A673 (cell line): ENCODE measurements at regions not wholly inside any gene's neighbourhood (a gene's known extent, or its start where the extent isn't known, plus 50 kb on each side); places are given as distances from the start of the nearest gene placed in this dataset.

Source experiments
- BruUV-seq: library from RNA; stranded (reverse); fragments of 400-500 nt; replicated peaks from 2 replicates; lab custom pipeline; 2021; lab: Mats Ljungman, UMichigan
- CTCF ChIA-PET: fragments of 300-600 bp; sonication (Branson Sonifier 250); formaldehyde crosslinking; loops from one replicate; lab custom pipeline; 2022; ENCODE audit warnings: antibody characterized with exemption; lab: Charles Lee
- POLR2A ChIA-PET: fragments of 300-600 bp; sonication (Branson Sonifier 250); formaldehyde crosslinking; loops from one replicate; lab custom pipeline; 2022; ENCODE audit warnings: antibody characterized with exemption; ENCODE audit not compliant: low non-redundant PET; lab: Charles Lee
- DNase-seq: peaks from one replicate; pipeline ENCODE4 v3.0.0-alpha.2; 2015; ENCODE audit warnings: low spot score
- H3K27ac ChIP-seq: fragments of 200-600 bp; sonication (generic); 2 replicates; pipeline ENCODE4 v1.5.1; 2016; ENCODE audit warnings: mixed run types, low read depth, mild to moderate bottlenecking, mixed read lengths, antibody characterized with exemption, low read length; ENCODE audit not compliant: poor library complexity, severe bottlenecking
- H3K27me3 ChIP-seq: fragments of 200-600 bp; sonication (generic); replicated peaks from 2 replicates; pipeline ENCODE4 v1.6.1; 2017; ENCODE audit warnings: mixed run types, low read depth, mild to moderate bottlenecking, mixed read lengths, antibody characterized with exemption, low read length; ENCODE audit not compliant: insufficient read depth, poor library complexity
- H3K36me3 ChIP-seq: fragments of 200-600 bp; sonication (generic); 2 replicates; pipeline ENCODE4 v1.6.1; 2016; ENCODE audit warnings: mixed run types, mild to moderate bottlenecking, mixed read lengths, antibody characterized with exemption, low read length; ENCODE audit not compliant: insufficient read depth, poor library complexity, severe bottlenecking
- H3K4me1 ChIP-seq: fragments of 200-600 bp; sonication (generic); 2 replicates; pipeline ENCODE4 v1.6.1; 2017; ENCODE audit warnings: mixed run types, mild to moderate bottlenecking, mixed read lengths, antibody characterized with exemption, low read length; ENCODE audit not compliant: insufficient read depth, poor library complexity, severe bottlenecking
- H3K4me3 ChIP-seq: fragments of 200-600 bp; sonication (generic); 2 replicates; pipeline ENCODE4 v1.5.1; 2016; ENCODE audit warnings: low read depth, mixed run types, mild to moderate bottlenecking, mixed read lengths, low read length; ENCODE audit not compliant: poor library complexity, severe bottlenecking
- H3K9me3 ChIP-seq: fragments of 200-600 bp; sonication (generic); 2 replicates; pipeline ENCODE4 v1.6.1; 2016; ENCODE audit warnings: mixed run types, low read depth, mild to moderate bottlenecking, mixed read lengths, antibody characterized with exemption, low read length; ENCODE audit not compliant: poor library complexity, severe bottlenecking
- CTCF ChIP-seq: fragments of 300-800, 200-600 bp; sonication (generic); conservative IDR thresholded peaks from 2 replicates; pipeline ENCODE4 v1.5.1; 2017; ENCODE audit warnings: low read depth, mild to moderate bottlenecking, antibody characterized with exemption, low read length, moderate library complexity, mixed read lengths
- EZH2 ChIP-seq: fragments of 200-600 bp; sonication (generic); IDR thresholded peaks from 2 replicates; pipeline ENCODE4 v1.6.1; 2017; ENCODE audit warnings: borderline replicate concordance, low read depth, mild to moderate bottlenecking, mixed read lengths, antibody characterized with exemption, low read length; ENCODE audit not compliant: poor library complexity, severe bottlenecking
- intact Hi-C: fragments of 100-400 bp; cut with micrococcal nuclease; formaldehyde crosslinking; loops from one replicate; pipeline ENCODE4 v1.10.0; 2022; ENCODE audit not compliant: unreplicated experiment

GRCh38 chr12:89856431-89856830, 147.8 kb upstream of the ATP2B1 start:
- ChIA-PET POLR2A (no interaction called here), CTCF (no interaction called here)
- peak; percentile 19 for DNase-seq

GRCh38 chr12:89848732-89849131, 140.1 kb upstream of the ATP2B1 start:
- POLR2A ChIA-PET: no interaction called here
- CTCF ChIA-PET: no interaction called here
- H3K4me1 ChIP-seq: no peaks in the 10 kb centered on the region
- BruUV-seq: no TSS peak
- H3K27me3 ChIP-seq: no peaks in the 10 kb centered on the region
- no peak for TF ChIP-seq CTCF
- no peak for TF ChIP-seq EZH2
- intact Hi-C loops: no loop called here
- no peak overlapping the region for H3K4me3 ChIP-seq
- DNase-seq: no peak
- no peak overlapping the region for H3K27ac ChIP-seq
- no peaks in the 10 kb centered on the region for H3K9me3 ChIP-seq
- no peaks in the 10 kb centered on the region for H3K36me3 ChIP-seq

More at GRCh38 chr12:89856431-89856830, 147.8 kb upstream of the ATP2B1 start:
- Histone ChIP-seq H3K27ac (no peak overlapping the region), H3K4me1 (no peaks in the 10 kb centered on the region), H3K4me3 (no peak overlapping the region), H3K27me3 (no peaks in the 10 kb centered on the region), H3K9me3 (no peaks in the 10 kb centered on the region), H3K36me3 (no peaks in the 10 kb centered on the region)
- TF ChIP-seq CTCF: no peak
- TF ChIP-seq EZH2: no peak
- intact Hi-C loops: no loop called here
- BruUV-seq: no TSS peak

- no TSS peak for BruUV-seq
- DNase-seq: no peak
- Histone ChIP-seq H3K4me3 (no peak overlapping the region), H3K27me3 (no peaks in the 10 kb centered on the region), H3K36me3 (no peaks in the 10 kb centered on the region), H3K4me1 (no peaks in the 10 kb centered on the region), H3K9me3 (no peaks in the 10 kb centered on the region), H3K27ac (no peak overlapping the region)
- TF ChIP-seq CTCF: no peak
- ChIA-PET CTCF (no interaction called here), POLR2A (no interaction called here)
- intact Hi-C loops: no loop called here
Observed at GRCh38 chr12:89846473-89847055, 137.9 kb upstream of the ATP2B1 start.
